DMS153 (cell line): ENCODE measurements at regions not wholly inside any gene's neighbourhood (a gene's known extent, or its start where the extent isn't known, plus 50 kb on each side); places are given as distances from the start of the nearest gene placed in this dataset.
"Not testable (repeated sequence)": the region's sequence is repeated elsewhere in the genome, so short reads cannot be mapped to it uniquely, and the experiment has no call there.

Experiments used
- DNase-seq: peaks from one replicate; lab custom pipeline; 2025; lab: John Stamatoyannopoulos, UW

- peak; percentile 34 for DNase-seq
These were observed 272.0 kb downstream of the KLF13 start for GRCh38 chr15:31598620-31599019.

DNA sequence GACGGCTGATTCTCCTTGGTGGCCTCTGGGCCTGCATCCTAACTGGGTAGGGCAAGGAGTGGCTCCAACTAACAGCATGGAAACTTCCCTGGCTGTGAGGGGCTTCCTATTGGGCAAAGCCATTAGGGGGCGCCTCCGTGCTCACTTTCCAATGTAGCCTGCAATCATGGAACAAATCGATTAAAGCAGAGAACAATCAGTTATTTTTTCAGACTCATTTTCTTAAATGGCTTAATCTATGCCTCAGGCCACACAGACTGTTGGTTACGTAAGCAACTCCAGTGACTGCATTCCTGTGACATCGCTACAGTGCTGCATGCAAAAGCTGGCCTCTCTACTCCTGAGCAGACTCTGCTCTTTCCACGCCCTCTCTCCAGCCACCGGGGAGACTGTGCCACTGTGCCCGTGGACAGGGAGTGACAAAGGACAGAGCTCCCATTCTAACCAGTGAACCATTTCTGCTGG is 278.9 kb downstream of the KLF13 start:
- no peak for DNase-seq

DNA sequence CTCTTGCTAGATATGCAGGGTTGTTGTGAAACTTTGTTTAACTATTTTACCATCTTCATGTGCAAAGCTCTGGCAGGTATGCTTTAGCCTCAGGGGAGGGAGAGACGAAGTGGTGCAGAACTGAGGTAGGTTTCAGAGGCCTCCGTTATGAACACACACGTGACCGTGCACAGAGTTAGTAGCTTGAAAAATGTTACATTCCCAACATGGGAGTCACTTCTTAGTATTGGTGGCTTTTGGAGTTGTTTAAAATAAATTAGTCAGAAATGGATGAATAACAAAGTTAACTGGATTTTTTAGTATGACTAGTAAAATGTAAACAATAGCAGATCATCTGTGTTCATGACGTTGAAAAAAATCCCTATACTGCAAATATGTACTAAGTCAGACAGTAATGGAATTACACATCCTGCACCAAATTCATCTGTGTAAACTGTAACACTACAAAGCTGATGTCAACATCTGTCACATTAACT is 279.6 kb downstream of the KLF13 start:
- DNase-seq: no peak

DNA sequence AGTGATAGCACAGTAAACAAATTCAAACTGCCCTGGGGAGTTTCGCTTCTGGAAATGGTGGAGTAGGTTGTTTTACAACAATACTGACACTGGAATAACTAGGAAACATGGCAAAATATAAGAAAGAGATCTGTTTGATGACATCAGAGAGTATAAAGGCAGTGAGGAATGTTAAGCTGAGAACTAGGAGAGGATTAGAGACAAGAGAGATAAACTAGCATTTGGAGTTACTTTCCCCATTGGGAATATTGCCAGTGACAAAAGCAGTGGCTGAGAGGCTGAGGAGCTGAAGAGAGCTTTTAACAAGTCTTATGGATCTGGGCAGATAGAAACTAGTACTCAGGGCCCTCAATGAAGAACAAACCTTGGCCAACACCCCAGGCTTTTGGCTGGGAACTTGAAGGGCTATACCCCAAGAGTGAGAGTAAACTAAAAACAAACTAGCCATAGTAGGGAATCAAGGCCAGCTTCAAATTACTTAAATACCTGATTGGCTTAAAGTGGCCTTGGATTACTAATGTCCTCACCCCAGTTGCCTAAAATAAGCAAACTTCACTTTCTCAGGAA is 280.4 kb downstream of the KLF13 start:
- DNase-seq: no peak

- no peak for DNase-seq
These were observed 281.0 kb downstream of the KLF13 start for GRCh38 chr15:31607656-31608055.

GRCh38 chr15:31609258-31609681 is 282.6 kb downstream of the KLF13 start:
- DNase-seq: no peak

DNA sequence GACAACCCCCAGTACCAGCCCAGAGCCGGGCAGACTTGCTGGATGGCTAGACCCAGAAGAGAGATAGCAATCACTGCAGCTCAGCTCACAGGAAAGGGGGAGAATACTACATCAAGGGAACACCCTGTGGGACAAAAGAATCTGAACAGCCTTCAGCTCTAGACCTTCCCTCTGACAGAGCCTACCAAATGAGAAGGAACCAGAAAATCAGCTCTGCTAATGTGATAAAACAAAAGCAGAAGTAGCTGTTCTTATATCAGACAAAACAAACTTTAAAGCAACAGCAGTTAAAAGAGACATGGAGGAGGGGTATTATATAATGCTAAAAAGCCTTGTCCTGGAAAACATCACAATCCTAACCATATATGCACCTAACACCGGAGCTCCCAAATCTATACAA is 283.3 kb downstream of the KLF13 start:
- no peak for DNase-seq

DNA sequence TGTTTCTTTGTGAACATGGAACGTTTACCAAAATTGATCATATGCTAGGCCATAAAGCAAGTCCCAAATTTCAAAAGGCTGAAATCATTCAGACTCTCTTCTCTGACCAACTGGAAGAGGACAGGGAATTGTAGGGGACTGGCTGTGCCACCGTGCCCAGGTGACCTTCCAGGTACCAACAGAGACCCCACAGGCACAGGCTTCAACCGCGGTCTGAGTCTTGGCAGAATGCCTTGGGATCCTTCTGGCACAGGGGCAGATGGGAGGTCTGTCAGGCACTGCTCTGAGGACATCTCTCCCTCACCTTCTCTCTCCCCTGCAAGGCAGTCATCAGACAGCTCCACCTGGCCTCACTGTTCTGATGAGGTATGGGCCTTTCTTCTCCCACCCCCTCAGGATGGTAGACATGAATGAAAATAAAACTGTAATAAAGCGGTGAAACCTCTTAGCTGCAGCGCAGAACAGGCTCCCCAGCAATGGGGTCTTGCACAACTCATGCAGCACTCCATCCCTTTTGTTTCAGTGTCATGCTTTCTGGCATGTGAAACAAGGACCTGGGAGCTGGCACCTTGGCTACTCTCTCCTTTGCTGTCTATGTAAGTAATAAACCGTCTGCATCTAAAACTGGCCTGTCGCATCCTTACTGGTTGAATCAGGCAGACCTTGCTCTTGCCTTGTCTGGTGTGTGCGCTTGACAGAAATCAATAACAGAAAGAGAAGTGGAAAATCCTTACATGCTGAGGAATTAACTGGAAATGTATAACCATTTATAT is 289.2 kb downstream of the KLF13 start:
- no peak for DNase-seq

DNA sequence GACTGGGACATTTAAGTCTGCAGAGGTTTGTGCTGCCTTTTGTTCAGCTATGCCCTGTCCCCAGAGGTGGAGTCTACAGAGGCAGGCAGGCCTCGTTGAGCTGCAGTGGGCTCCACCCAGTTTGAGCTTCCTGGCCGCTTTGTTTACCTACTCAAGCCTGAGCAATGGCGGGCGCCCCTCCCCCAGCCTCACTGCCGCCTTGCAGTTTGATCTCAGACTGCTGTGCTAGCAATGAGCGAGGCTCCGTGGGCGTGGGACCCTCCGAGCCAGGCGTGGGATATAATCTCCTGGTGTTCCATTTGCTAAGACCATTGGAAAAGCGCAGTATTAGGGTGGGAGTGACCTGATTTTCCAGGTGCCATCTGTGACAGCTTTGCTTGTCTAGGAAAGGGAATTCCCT is 296.7 kb downstream of the KLF13 start:
- DNase-seq: not testable (repeated sequence)

- DNase-seq: not testable (repeated sequence)
These were observed 297.5 kb downstream of the KLF13 start for GRCh38 chr15:31624115-31624514.

DNA sequence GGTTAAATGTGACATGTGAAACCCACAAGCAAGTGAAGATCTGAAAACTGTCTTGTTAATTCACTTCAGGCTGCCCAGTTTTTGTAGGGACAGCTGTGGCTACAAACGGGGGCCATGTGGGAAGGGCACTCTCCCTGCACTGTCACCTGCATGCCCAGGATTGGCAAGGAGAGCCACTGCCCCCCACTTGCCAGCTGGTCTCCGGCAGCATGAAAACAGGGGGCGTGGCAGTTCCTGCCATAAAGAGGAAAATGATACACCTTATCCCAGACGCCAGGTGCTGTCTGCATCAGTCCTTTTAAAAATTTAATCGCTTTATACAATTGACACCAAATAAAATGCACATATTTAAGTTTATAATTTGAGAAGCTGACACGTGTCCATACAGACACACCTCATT is 309.1 kb downstream of the KLF13 start:
- DNase-seq: peak; percentile 19

DNA sequence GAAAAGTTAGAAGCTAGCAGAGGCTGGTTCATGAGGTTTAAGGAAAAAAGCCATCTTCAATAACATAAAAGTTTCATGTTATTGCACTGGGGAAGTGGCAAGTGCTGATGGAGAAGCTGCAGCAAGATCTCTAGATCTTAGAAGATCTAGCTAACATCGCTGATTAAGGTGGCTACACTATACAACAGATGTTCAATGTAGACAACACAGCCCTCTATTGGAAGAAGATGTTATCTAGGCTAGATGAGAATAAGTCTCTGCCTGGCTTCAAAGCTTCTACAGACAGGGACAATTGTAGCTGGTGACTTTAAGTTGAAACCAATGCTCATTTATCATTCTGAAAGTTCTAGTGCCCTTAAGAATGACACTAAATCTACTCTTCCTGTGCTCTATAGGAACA is 310.3 kb downstream of the KLF13 start:
- DNase-seq: not testable (repeated sequence)

- DNase-seq: not testable (repeated sequence)
These were observed 317.3 kb downstream of the KLF13 start for GRCh38 chr15:31643955-31644354.

DNA sequence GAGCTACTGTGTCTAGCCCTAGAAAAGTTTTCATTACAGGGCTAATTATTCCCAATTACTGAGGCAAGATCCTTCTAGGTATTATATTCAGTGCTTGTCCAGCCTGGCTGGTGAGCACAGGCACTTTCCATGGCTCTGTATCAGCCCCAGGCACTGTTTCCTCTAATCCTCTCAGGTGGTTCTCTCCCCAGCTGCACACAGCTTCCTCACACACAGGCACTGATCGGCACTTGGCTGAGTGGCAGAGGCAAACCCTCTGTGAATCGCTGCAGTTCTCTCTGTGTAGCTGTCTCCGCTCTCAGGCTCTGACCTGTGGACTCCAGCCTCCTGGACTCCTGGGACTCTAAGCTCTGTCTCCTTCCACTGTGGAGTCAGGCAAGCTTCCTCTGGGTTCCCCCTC is 318.1 kb downstream of the KLF13 start:
- DNase-seq: not testable (repeated sequence)

- DNase-seq: not testable (repeated sequence)
These were observed 320.7 kb downstream of the KLF13 start for GRCh38 chr15:31647337-31647826.

DNA sequence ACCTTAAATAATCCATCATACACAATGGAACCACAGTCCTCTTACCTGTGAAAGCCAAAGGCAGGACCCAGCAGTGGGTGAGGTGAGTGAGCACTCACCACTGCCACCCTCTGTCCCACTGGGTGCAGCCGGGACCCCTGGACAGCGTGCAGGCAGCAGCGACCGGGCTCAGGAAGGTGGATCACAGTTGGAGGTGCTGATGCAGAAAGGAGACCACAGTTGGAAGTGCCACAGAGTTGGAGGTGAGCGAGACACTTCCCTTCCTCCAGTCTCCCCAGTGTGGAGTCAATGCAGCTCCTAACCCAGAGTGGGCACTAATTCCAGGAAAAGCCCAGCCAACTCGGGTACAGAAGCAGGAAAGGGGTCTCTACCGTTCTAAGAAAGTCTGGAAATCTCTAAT is 323.0 kb downstream of the KLF13 start:
- not testable (repeated sequence) for DNase-seq

GRCh38 chr15:31650055-31650701 is 323.5 kb downstream of the KLF13 start:
- DNase-seq: not testable (repeated sequence)

- DNase-seq: not testable (repeated sequence)
These were observed 330.3 kb downstream of the KLF13 start for GRCh38 chr15:31656915-31657314.

DNA sequence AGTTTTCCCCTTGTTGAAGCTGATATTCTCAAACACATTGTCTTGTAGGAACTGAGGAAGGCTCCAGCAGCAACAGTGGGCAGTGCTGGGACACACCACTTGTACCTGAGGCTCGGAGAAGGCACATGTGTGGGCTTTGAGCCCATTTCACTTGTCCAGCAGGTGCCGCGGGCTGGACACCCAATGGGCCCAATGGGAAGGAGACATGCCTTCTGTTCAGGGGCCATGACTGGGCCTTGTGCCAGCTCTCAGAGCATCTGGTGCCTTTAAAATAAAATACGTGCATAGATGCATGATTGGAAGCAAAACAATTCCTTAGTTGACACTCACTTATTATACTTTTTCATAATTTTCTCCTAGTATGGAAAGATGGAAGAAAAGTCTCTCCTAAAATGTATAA is 334.2 kb downstream of the KLF13 start:
- no peak for DNase-seq

DNA sequence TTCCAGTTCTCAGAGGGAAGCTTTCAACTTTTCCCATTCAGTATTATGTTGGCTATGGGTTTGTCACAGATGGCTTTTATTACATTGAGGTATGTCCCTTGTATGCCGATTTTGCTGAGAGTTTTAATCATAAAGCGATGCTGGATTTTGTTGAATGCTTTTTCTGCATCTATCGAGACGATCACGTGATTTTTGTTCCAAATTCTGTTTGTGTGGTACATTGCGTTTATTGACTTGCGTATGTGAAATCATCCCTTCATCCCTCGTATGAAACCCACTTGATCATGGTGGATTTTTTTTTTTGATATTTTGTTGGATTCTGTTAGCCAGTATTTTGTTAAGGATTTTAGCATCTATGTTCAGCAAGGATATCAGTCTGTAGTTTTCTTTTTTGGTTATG is 339.1 kb downstream of the KLF13 start:
- not testable (repeated sequence) for DNase-seq

GRCh38 chr15:31669158-31669908 is 342.7 kb downstream of the KLF13 start:
- DNase-seq: not testable (repeated sequence)

- not testable (repeated sequence) for DNase-seq
These were observed 346.6 kb downstream of the KLF13 start for GRCh38 chr15:31673263-31673662.
